ENCODE measurements at regions not wholly inside any gene's neighbourhood (a gene's known extent, or its start where the extent isn't known, plus 50 kb on each side); places are given as distances from the start of the nearest gene placed in this dataset.

- Histone ChIP-seq H2AFZ (ENCODE audit: low read length) (no peak overlapping the region), H2BK12ac (ENCODE audit: insufficient read length, low read depth, low read length) (no peak overlapping the region), H2BK15ac (ENCODE audit: low read depth, low read length) (no peak overlapping the region), H3K27ac (ENCODE audit: insufficient read length, low read depth, low read length) (no peak overlapping the region), H2BK20ac (ENCODE audit: low read depth, low read length, poor library complexity, severe bottlenecking) (no peak overlapping the region), H3K9ac (ENCODE audit: extremely low read depth, insufficient read length, low read length) (no peak overlapping the region), H3K23ac (ENCODE audit: insufficient read length, low read depth, low read length) (no peak overlapping the region), H2BK120ac (ENCODE audit: low read depth, low read length, poor library complexity, severe bottlenecking) (no peak overlapping the region), H4K5ac (ENCODE audit: insufficient read length, low read depth, low read length) (no peak overlapping the region), H3K18ac (ENCODE audit: insufficient read length, low read depth, low read length) (no peak overlapping the region), H2AK5ac (ENCODE audit: insufficient read length, low read length) (no peak overlapping the region), H3K4me1 (ENCODE audit: insufficient read depth, low read length) (no peaks in the 10 kb centered on the region), H3K56ac (ENCODE audit: insufficient read length, low read depth, low read length) (no peak overlapping the region), H3K4ac (ENCODE audit: low read depth, low read length) (no peak overlapping the region), H4K91ac (ENCODE audit: insufficient read length, low read depth, low read length) (no peak overlapping the region), H3K27me3 (ENCODE audit: insufficient read depth, low read length) (no peaks in the 10 kb centered on the region), H3K4me2 (ENCODE audit: insufficient read depth, insufficient read length, low read length) (no peak overlapping the region), H3K9me3 (ENCODE audit: control insufficient read depth, low read depth, low read length) (no peaks in the 10 kb centered on the region), H3K79me1 (ENCODE audit: insufficient read depth, low read depth, low read length, poor library complexity, severe bottlenecking) (no peaks in the 10 kb centered on the region), H3K23me2 (ENCODE audit: insufficient read length, low read depth, low read length, poor library complexity, severe bottlenecking) (no peaks in the 10 kb centered on the region), H4K20me1 (ENCODE audit: control insufficient read depth, insufficient read depth, insufficient read length) (no peaks in the 10 kb centered on the region), H3K14ac (ENCODE audit: insufficient read depth, low read length) (no peak overlapping the region), H4K8ac (replicated peaks; ENCODE audit: insufficient read length, low read depth, low read length) (no peak overlapping the region), H3K79me2 (ENCODE audit: insufficient read depth, low read length) (no peaks in the 10 kb centered on the region), H3T11ph (ENCODE audit: low read length) (no peak overlapping the region), H2BK5ac (ENCODE audit: insufficient read length, low read length) (no peak overlapping the region)
- no peak overlapping the region for H3K27ac Mint-ChIP-seq
- peaks cover 6% of the 10 kb centered on the region in 2 experiments for H3K4me1 Mint-ChIP-seq
- no peak for TF ChIP-seq CTCF (conservative IDR thresholded peaks at IDR 0.05)
- H3K4me3 Mint-ChIP-seq = no peak overlapping the region
- no CpG with 5 or more reads among the region's 3 CpGs for WGBS (ENCODE audit: extremely low coverage, insufficient read length, low lambda C conversion rate)
- H3K36me3 Mint-ChIP-seq (ENCODE audit: insufficient read depth in 1 of 3, low read depth in 3 of 3) = peaks cover 0 to 5% (median 0%) of the 10 kb centered on the region in 3 experiments; a peak in 2 of 7 replicates
- DNase-seq = no peak
- H3K27me3 Mint-ChIP-seq (ENCODE audit: low read depth) = no peaks in the 10 kb centered on the region
- no peaks in the 10 kb centered on the region for H3K9me3 Mint-ChIP-seq
These were observed 50.3 kb upstream of the FIBIN start for GRCh38 chr11:26943636-26944035.
